GM18517 (cell line): ENCODE measurements at regions not wholly inside any gene's neighbourhood (a gene's known extent, or its start where the extent isn't known, plus 50 kb on each side); places are given as distances from the start of the nearest gene placed in this dataset.

ENCODE experiments used
- ATAC-seq: cut with Tn5 transposase; IDR thresholded peaks from one replicate; pipeline ENCODE4 v1.9.1; 2021; ENCODE audit warnings: mild to moderate bottlenecking, moderate library complexity; ENCODE audit not compliant: unreplicated experiment

- ATAC-seq = no peak
These were observed 463.9 kb upstream of the ATP2B1 start for GRCh38 chr12:90172524-90172923.

- no peak for ATAC-seq
These were observed 462.1 kb upstream of the ATP2B1 start for GRCh38 chr12:90170740-90171139.

- no peak for ATAC-seq
These were observed 459.0 kb upstream of the ATP2B1 start for GRCh38 chr12:90167518-90168208.

- ATAC-seq = no peak
These were observed 458.0 kb upstream of the ATP2B1 start for GRCh38 chr12:90166671-90167070.

- ATAC-seq = no peak
These were observed 457.4 kb upstream of the ATP2B1 start for GRCh38 chr12:90166012-90166411.

GRCh38 chr12:90163975-90164374 lies 455.3 kb upstream of the ATP2B1 start:
- no peak for ATAC-seq

GRCh38 chr12:90153827-90154226 lies 445.2 kb upstream of the ATP2B1 start:
- no peak for ATAC-seq

GRCh38 chr12:90152897-90153624 lies 444.4 kb upstream of the ATP2B1 start:
- no peak for ATAC-seq

GRCh38 chr12:90151491-90152015 lies 442.9 kb upstream of the ATP2B1 start:
- ATAC-seq = no peak

GRCh38 chr12:90149453-90149852 lies 440.8 kb upstream of the ATP2B1 start:
- ATAC-seq = no peak

- no peak for ATAC-seq
These were observed 420.9 kb upstream of the ATP2B1 start for GRCh38 chr12:90129366-90130030.

- no peak for ATAC-seq
These were observed 419.9 kb upstream of the ATP2B1 start for GRCh38 chr12:90128526-90128925.

GRCh38 chr12:90126125-90126524 lies 417.5 kb upstream of the ATP2B1 start:
- ATAC-seq = no peak

GRCh38 chr12:90124914-90125313 lies 416.3 kb upstream of the ATP2B1 start:
- ATAC-seq = no peak

GRCh38 chr12:90124289-90124688 lies 415.7 kb upstream of the ATP2B1 start:
- no peak for ATAC-seq

- ATAC-seq = no peak
These were observed 414.0 kb upstream of the ATP2B1 start for GRCh38 chr12:90122681-90123080.

GRCh38 chr12:90120627-90121026 lies 412.0 kb upstream of the ATP2B1 start:
- no peak for ATAC-seq

- ATAC-seq = no peak
These were observed 404.0 kb upstream of the ATP2B1 start for GRCh38 chr12:90112666-90113065.

GRCh38 chr12:90111791-90112580 lies 403.3 kb upstream of the ATP2B1 start:
- ATAC-seq = no peak

GRCh38 chr12:90106568-90106967 lies 397.9 kb upstream of the ATP2B1 start:
- no peak for ATAC-seq
